ENCODE measurements at regions not wholly inside any gene's neighbourhood (a gene's known extent, or its start where the extent isn't known, plus 50 kb on each side); places are given as distances from the start of the nearest gene placed in this dataset.

- DNase-seq (ENCODE audit: extremely low read depth in 1 of 11, low read depth in 9 of 11, low spot score in 4 of 11): peak in 1 of 11 donors; percentile 1
Measured at GRCh38 chr3:34387826-34388564, 589.6 kb downstream of the PDCD6IP start.

- no peak for DNase-seq (ENCODE audit: extremely low read depth in 1 of 11, low read depth in 9 of 11, low spot score in 4 of 11)
Measured at GRCh38 chr3:34388830-34389229, 590.4 kb downstream of the PDCD6IP start.

GRCh38 chr3:34394978-34395748 is 596.7 kb downstream of the PDCD6IP start:
- DNase-seq (ENCODE audit: extremely low read depth in 1 of 11, low read depth in 9 of 11, low spot score in 4 of 11): no peak

- no peak for DNase-seq (ENCODE audit: extremely low read depth in 1 of 11, low read depth in 9 of 11, low spot score in 4 of 11)
Measured at GRCh38 chr3:34396288-34396687, 597.9 kb downstream of the PDCD6IP start.

GRCh38 chr3:34396956-34397355 is 598.5 kb downstream of the PDCD6IP start:
- no peak for DNase-seq (ENCODE audit: extremely low read depth in 1 of 11, low read depth in 9 of 11, low spot score in 4 of 11)

GRCh38 chr3:34399401-34399800 is 601.0 kb downstream of the PDCD6IP start:
- DNase-seq (ENCODE audit: extremely low read depth in 1 of 11, low read depth in 9 of 11, low spot score in 4 of 11): no peak

- DNase-seq (ENCODE audit: extremely low read depth in 1 of 11, low read depth in 9 of 11, low spot score in 4 of 11): no peak
Measured at GRCh38 chr3:34405159-34405558, 606.7 kb downstream of the PDCD6IP start.

- no peak for DNase-seq (ENCODE audit: extremely low read depth in 1 of 11, low read depth in 9 of 11, low spot score in 4 of 11)
Measured at GRCh38 chr3:34407281-34407680, 608.9 kb downstream of the PDCD6IP start.

GRCh38 chr3:34408088-34408487 is 609.7 kb downstream of the PDCD6IP start:
- no peak for DNase-seq (ENCODE audit: extremely low read depth in 1 of 11, low read depth in 9 of 11, low spot score in 4 of 11)

GRCh38 chr3:34411596-34411995 is 613.2 kb downstream of the PDCD6IP start:
- no peak for DNase-seq (ENCODE audit: extremely low read depth in 1 of 11, low read depth in 9 of 11, low spot score in 4 of 11)

- peak in 10 of 11 donors; percentile 1 to 32 (median 18) for DNase-seq (ENCODE audit: extremely low read depth in 1 of 11, low read depth in 9 of 11, low spot score in 4 of 11)
Measured at GRCh38 chr3:34419801-34420200, 621.4 kb downstream of the PDCD6IP start.

- no peak for DNase-seq (ENCODE audit: extremely low read depth in 1 of 11, low read depth in 9 of 11, low spot score in 4 of 11)
Measured at GRCh38 chr3:34421762-34422161, 623.3 kb downstream of the PDCD6IP start.

GRCh38 chr3:34439796-34440195 is 641.4 kb downstream of the PDCD6IP start:
- no peak for DNase-seq (ENCODE audit: extremely low read depth in 1 of 11, low read depth in 9 of 11, low spot score in 4 of 11)

GRCh38 chr3:34444137-34444536 is 645.7 kb downstream of the PDCD6IP start:
- DNase-seq (ENCODE audit: extremely low read depth in 1 of 11, low read depth in 9 of 11, low spot score in 4 of 11): no peak

- no peak for DNase-seq (ENCODE audit: extremely low read depth in 1 of 11, low read depth in 9 of 11, low spot score in 4 of 11)
Measured at GRCh38 chr3:34449305-34449704, 650.9 kb downstream of the PDCD6IP start.

GRCh38 chr3:34463414-34463813 is 665.0 kb downstream of the PDCD6IP start:
- DNase-seq (ENCODE audit: extremely low read depth in 1 of 11, low read depth in 9 of 11, low spot score in 4 of 11): no peak

- no peak for DNase-seq (ENCODE audit: extremely low read depth in 1 of 11, low read depth in 9 of 11, low spot score in 4 of 11)
Measured at GRCh38 chr3:34464646-34465045, 666.2 kb downstream of the PDCD6IP start.

GRCh38 chr3:34475851-34476250 is 677.4 kb downstream of the PDCD6IP start:
- DNase-seq (ENCODE audit: extremely low read depth in 1 of 11, low read depth in 9 of 11, low spot score in 4 of 11): no peak

- no peak for DNase-seq (ENCODE audit: extremely low read depth in 1 of 11, low read depth in 9 of 11, low spot score in 4 of 11)
Measured at GRCh38 chr3:34483311-34483887, 685.0 kb downstream of the PDCD6IP start.

GRCh38 chr3:34504366-34504765 is 705.9 kb downstream of the PDCD6IP start:
- no peak for DNase-seq (ENCODE audit: extremely low read depth in 1 of 11, low read depth in 9 of 11, low spot score in 4 of 11)

Measured in renal cortex interstitium (tissue), 11 donors.